ENCODE measurements at regions not wholly inside any gene's neighbourhood (a gene's known extent, or its start where the extent isn't known, plus 50 kb on each side); places are given as distances from the start of the nearest gene placed in this dataset.

DNA sequence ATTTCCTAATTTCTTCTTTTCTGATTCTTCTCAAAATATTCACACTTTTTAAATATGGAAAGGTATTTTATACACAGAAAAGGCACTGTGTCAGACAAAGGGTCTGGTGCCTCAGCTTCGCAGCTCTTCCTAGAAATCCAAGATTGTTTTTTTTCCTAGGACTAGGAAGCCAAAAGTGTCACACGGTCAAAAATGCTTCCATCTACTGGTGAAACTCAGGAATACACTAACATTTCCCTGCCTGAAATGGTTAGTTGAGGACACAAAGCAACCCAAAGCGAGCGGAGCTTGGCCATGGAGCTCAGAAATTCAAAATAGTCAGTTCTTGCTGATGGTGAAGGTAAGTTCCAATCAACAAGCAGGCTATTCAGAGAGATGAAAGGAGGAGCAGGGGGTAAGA, 426.5 kb upstream of the RASGRP1 start:
- no peak for TF ChIP-seq YY1 (IDR thresholded peaks at IDR 0.05; ENCODE audit: insufficient read depth, insufficient read length)
- TF ChIP-seq SUZ12 (IDR thresholded peaks at IDR 0.05; ENCODE audit: extremely low read depth, insufficient read depth, insufficient read length): no peak
- no peak for TF ChIP-seq ZNF274 (IDR thresholded peaks at IDR 0.05; ENCODE audit: low read depth, low read length)
